D341Med (cell line): ENCODE measurements at regions not wholly inside any gene's neighbourhood (a gene's known extent, or its start where the extent isn't known, plus 50 kb on each side); places are given as distances from the start of the nearest gene placed in this dataset.
"Not testable (repeated sequence)": the region's sequence is repeated elsewhere in the genome, so short reads cannot be mapped to it uniquely, and the experiment has no call there.

ENCODE experiments used
- DNase-seq: peaks from one replicate; pipeline ENCODE4 v3.0.0; 2012; ENCODE audit warnings: low spot score

GRCh38 chr17:71869841-71870545 is 250.8 kb upstream of the SOX9 start:
- DNase-seq: no peak

GRCh38 chr17:71870546-71870862 is 250.3 kb upstream of the SOX9 start:
- DNase-seq: no peak

- no peak for DNase-seq
Measured at GRCh38 chr17:71872843-71873485, 247.9 kb upstream of the SOX9 start.

- not testable (repeated sequence) for DNase-seq
Measured at GRCh38 chr17:71874773-71875172, 246.0 kb upstream of the SOX9 start.

GRCh38 chr17:71878271-71878670 is 242.5 kb upstream of the SOX9 start:
- DNase-seq: no peak

- no peak for DNase-seq
Measured at GRCh38 chr17:71878998-71879397, 241.8 kb upstream of the SOX9 start.

- no peak for DNase-seq
Measured at GRCh38 chr17:71881041-71881440, 239.8 kb upstream of the SOX9 start.

- DNase-seq: no peak
Measured at GRCh38 chr17:71881581-71881980, 239.2 kb upstream of the SOX9 start.

- DNase-seq: no peak
Measured at GRCh38 chr17:71883258-71883657, 237.6 kb upstream of the SOX9 start.

- no peak for DNase-seq
Measured at GRCh38 chr17:71883845-71884244, 237.0 kb upstream of the SOX9 start.

- DNase-seq: no peak
Measured at GRCh38 chr17:71885662-71886061, 235.2 kb upstream of the SOX9 start.

- no peak for DNase-seq
Measured at GRCh38 chr17:71899317-71899716, 221.5 kb upstream of the SOX9 start.

GRCh38 chr17:71900621-71901229 is 220.1 kb upstream of the SOX9 start:
- no peak for DNase-seq

GRCh38 chr17:71902894-71903506 is 217.8 kb upstream of the SOX9 start:
- no peak for DNase-seq

GRCh38 chr17:71905376-71906031 is 215.3 kb upstream of the SOX9 start:
- no peak for DNase-seq

- DNase-seq: no peak
Measured at GRCh38 chr17:71909155-71909554, 211.7 kb upstream of the SOX9 start.

GRCh38 chr17:71910002-71910401 is 210.8 kb upstream of the SOX9 start:
- no peak for DNase-seq

- no peak for DNase-seq
Measured at GRCh38 chr17:71914042-71914441, 206.8 kb upstream of the SOX9 start.

GRCh38 chr17:71914812-71915211 is 206.0 kb upstream of the SOX9 start:
- no peak for DNase-seq

- DNase-seq: no peak
Measured at GRCh38 chr17:71917715-71918114, 203.1 kb upstream of the SOX9 start.

GRCh38 chr17:71919186-71919585 is 201.6 kb upstream of the SOX9 start:
- no peak for DNase-seq

GRCh38 chr17:71919896-71920295 is 200.9 kb upstream of the SOX9 start:
- no peak for DNase-seq

GRCh38 chr17:71921796-71922195 is 199.0 kb upstream of the SOX9 start:
- no peak for DNase-seq
